ENCODE measurements at regions not wholly inside any gene's neighbourhood (a gene's known extent, or its start where the extent isn't known, plus 50 kb on each side); places are given as distances from the start of the nearest gene placed in this dataset.

DNA sequence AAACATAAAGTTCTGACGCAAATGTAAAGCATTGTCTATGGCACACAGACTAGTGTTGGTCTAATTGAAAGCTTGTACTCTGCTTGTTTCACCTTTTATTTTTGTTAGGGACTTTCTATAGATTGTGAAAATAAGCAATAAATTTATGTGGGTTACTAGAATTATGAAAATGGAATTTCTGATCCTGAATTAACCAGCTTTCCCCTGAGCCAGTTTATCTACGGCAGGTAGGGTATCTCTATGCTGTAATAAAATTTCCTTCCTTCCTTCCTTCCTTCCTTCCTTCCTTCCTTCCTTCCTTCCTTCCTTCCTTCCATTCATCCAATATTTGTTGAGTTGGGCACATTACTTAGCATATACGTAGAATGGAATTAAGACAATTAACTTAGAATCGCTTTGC, 362.6 kb upstream of the SPRED2 start:
- H3K36me3 ChIP-seq (replicated peaks in 1 of 2; ENCODE audit: control extremely low read depth in 1 of 2, control insufficient read depth in 1 of 2, extremely low read depth in 1 of 2, insufficient read depth in 2 of 2, low read length in 1 of 2): no peaks in the 10 kb centered on the region
- no peak overlapping the region for H3K4me3 Mint-ChIP-seq
- no peak overlapping the region for H3K4me2 ChIP-seq (replicated peaks; ENCODE audit: low read depth, low read length, poor library complexity, severe bottlenecking)
- H3K27me3 ChIP-seq (replicated peaks in 1 of 4; ENCODE audit: control extremely low read depth in 1 of 4, control insufficient read depth in 3 of 4, insufficient read depth in 4 of 4, low read length in 3 of 4): no peaks in the 10 kb centered on the region
- H3K4me1 Mint-ChIP-seq: no peaks in the 10 kb centered on the region
- ATAC-seq (ENCODE audit: low read depth) (no peak), DNase-seq (no peak)
- H3K27ac ChIP-seq (ENCODE audit: low read length in 2 of 2): no peak overlapping the region
- H4K20me1 ChIP-seq (ENCODE audit: control insufficient read depth, insufficient read depth, low read length, poor library complexity, severe bottlenecking): no peaks in the 10 kb centered on the region
- TF ChIP-seq EZH2 (IDR thresholded peaks at IDR 0.05; ENCODE audit: borderline replicate concordance, insufficient read depth, low read depth, low read length, poor library complexity, severe bottlenecking): no peak
- TF ChIP-seq, protein P1, sequence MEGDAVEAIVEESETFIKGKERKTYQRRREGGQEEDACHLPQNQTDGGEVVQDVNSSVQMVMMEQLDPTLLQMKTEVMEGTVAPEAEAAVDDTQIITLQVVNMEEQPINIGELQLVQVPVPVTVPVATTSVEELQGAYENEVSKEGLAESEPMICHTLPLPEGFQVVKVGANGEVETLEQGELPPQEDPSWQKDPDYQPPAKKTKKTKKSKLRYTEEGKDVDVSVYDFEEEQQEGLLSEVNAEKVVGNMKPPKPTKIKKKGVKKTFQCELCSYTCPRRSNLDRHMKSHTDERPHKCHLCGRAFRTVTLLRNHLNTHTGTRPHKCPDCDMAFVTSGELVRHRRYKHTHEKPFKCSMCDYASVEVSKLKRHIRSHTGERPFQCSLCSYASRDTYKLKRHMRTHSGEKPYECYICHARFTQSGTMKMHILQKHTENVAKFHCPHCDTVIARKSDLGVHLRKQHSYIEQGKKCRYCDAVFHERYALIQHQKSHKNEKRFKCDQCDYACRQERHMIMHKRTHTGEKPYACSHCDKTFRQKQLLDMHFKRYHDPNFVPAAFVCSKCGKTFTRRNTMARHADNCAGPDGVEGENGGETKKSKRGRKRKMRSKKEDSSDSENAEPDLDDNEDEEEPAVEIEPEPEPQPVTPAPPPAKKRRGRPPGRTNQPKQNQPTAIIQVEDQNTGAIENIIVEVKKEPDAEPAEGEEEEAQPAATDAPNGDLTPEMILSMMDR (IDR thresholded peaks at IDR 0.05): no peak
- no peaks in the 10 kb centered on the region for H3K79me2 ChIP-seq (ENCODE audit: control insufficient read depth, insufficient read depth, low read length)
- 88% methylated on average over 1 of the region's 4 CpGs for WGBS (ENCODE audit: insufficient coverage)
- no peak overlapping the region for H3K9ac ChIP-seq (ENCODE audit: low read length)
- ChIA-PET CTCF (no interaction called here), POLR2A (no interaction called here)
- H3K27ac Mint-ChIP-seq: no peak overlapping the region
- intact Hi-C loops (cut with micrococcal nuclease): no loop called here
- no peaks in the 10 kb centered on the region for H3K9me3 ChIP-seq (ENCODE audit: control extremely low read depth in 1 of 3, control insufficient read depth in 2 of 3, insufficient read depth in 1 of 3, low read length in 2 of 3)
- H2AFZ ChIP-seq (ENCODE audit: insufficient read depth, low read depth, low read length, poor library complexity, severe bottlenecking): no peak overlapping the region
- H3K4me1 ChIP-seq (ENCODE audit: control insufficient read depth in 2 of 2, insufficient read depth in 2 of 2, low read length in 2 of 2): no peaks in the 10 kb centered on the region
- H3K9me3 Mint-ChIP-seq (ENCODE audit: insufficient read depth): no peaks in the 10 kb centered on the region
- H3K4me3 ChIP-seq (ENCODE audit: control extremely low read depth in 1 of 5, extremely low read depth in 1 of 5, insufficient read depth in 1 of 5, low read depth in 2 of 5, low read length in 4 of 5): no peak overlapping the region
- peaks cover 10% of the 10 kb centered on the region for H3K27me3 Mint-ChIP-seq

DNA sequence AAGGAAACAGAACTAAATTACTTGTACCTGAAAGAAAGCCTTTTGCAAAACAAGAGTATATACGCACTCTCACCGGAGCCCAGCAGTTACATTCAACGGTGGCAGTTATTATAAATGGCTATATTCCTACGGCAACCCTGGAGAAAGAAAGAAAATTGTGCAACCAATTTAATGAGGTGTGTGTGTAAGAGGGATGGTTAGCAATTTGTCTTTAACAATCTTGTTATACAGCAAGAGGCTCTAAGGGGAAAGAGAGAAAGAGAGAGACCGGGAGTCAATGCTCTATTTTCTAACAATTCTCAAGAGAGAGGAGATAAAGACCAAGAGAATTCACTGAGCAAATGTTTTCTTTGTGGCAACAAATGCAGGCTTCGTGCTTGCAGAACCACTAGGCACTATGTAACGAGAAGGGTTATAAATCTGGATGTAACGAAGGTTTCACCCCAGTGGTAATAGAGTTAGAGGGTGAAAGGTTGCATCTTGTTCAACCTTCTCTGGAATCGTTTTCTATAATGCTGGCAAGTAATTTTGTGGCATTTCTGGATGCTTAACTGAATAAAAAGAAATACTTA, 359.1 kb upstream of the SPRED2 start:
- no peaks in the 10 kb centered on the region for H3K4me1 ChIP-seq (ENCODE audit: control insufficient read depth in 2 of 2, insufficient read depth in 2 of 2, low read length in 2 of 2)
- H3K79me2 ChIP-seq (ENCODE audit: control insufficient read depth, insufficient read depth, low read length): no peaks in the 10 kb centered on the region
- no peak overlapping the region for H3K4me3 Mint-ChIP-seq
- H2AFZ ChIP-seq (ENCODE audit: insufficient read depth, low read depth, low read length, poor library complexity, severe bottlenecking): no peak overlapping the region
- POLR2A ChIA-PET: no interaction called here
- CTCF ChIA-PET: no interaction called here
- DNase-seq (no peak), ATAC-seq (ENCODE audit: low read depth) (no peak)
- no peak overlapping the region for H3K4me2 ChIP-seq (replicated peaks; ENCODE audit: low read depth, low read length, poor library complexity, severe bottlenecking)
- H4K20me1 ChIP-seq (ENCODE audit: control insufficient read depth, insufficient read depth, low read length, poor library complexity, severe bottlenecking): no peaks in the 10 kb centered on the region
- H3K27me3 ChIP-seq (replicated peaks in 1 of 4; ENCODE audit: control extremely low read depth in 1 of 4, control insufficient read depth in 3 of 4, insufficient read depth in 4 of 4, low read length in 3 of 4): no peaks in the 10 kb centered on the region
- H3K36me3 ChIP-seq (replicated peaks in 1 of 2; ENCODE audit: control extremely low read depth in 1 of 2, control insufficient read depth in 1 of 2, extremely low read depth in 1 of 2, insufficient read depth in 2 of 2, low read length in 1 of 2): no peaks in the 10 kb centered on the region
- H3K9ac ChIP-seq (ENCODE audit: low read length): no peak overlapping the region
- no peak overlapping the region for H3K27ac Mint-ChIP-seq
- intact Hi-C loops (cut with micrococcal nuclease): no loop called here
- H3K27me3 Mint-ChIP-seq: peaks cover 10% of the 10 kb centered on the region
- TF ChIP-seq, protein P1 (IDR thresholded peaks at IDR 0.05): no peak
- no peak for TF ChIP-seq EZH2 (IDR thresholded peaks at IDR 0.05; ENCODE audit: borderline replicate concordance, insufficient read depth, low read depth, low read length, poor library complexity, severe bottlenecking)
- no peaks in the 10 kb centered on the region for H3K4me1 Mint-ChIP-seq
- no peak overlapping the region for H3K27ac ChIP-seq (ENCODE audit: low read length in 2 of 2)
- H3K9me3 Mint-ChIP-seq (ENCODE audit: insufficient read depth): no peaks in the 10 kb centered on the region
- no peak overlapping the region for H3K4me3 ChIP-seq (ENCODE audit: control extremely low read depth in 1 of 5, extremely low read depth in 1 of 5, insufficient read depth in 1 of 5, low read depth in 2 of 5, low read length in 4 of 5)
- 91% methylated on average over 8 of the region's 9 CpGs for WGBS (ENCODE audit: insufficient coverage)
- no peaks in the 10 kb centered on the region for H3K9me3 ChIP-seq (ENCODE audit: control extremely low read depth in 1 of 3, control insufficient read depth in 2 of 3, insufficient read depth in 1 of 3, low read length in 2 of 3)

Data from B cell (primary cell).